NCI-H146 treated with DMSO at 0.1 percent for 48 hours (cell line): ENCODE measurements at regions not wholly inside any gene's neighbourhood (a gene's known extent, or its start where the extent isn't known, plus 50 kb on each side); places are given as distances from the start of the nearest gene placed in this dataset.

Source experiments
- DNase-seq: peaks from one replicate; lab custom pipeline; 2025; ENCODE audit not compliant: unreplicated experiment; lab: John Stamatoyannopoulos, UW

DNA sequence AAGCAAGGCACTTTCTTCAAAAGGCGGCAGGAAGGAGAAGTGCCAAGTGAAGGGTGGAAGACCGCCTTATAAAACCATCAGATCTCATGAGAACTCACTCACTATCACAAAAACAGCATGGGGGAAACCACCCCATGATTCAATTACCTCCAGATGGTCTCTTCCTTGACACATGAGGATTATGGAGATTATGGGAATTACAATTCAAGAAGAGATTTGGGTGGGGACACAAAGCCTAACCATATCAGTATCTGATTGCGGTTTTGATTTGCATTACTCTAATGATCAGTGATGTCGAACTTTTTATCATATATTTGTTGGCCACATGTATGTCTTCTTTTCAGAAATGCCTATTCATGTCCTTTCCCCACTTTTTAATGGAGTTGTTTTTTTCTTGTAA, 549.3 kb upstream of the IL12A start:
- DNase-seq, result no peak

DNA sequence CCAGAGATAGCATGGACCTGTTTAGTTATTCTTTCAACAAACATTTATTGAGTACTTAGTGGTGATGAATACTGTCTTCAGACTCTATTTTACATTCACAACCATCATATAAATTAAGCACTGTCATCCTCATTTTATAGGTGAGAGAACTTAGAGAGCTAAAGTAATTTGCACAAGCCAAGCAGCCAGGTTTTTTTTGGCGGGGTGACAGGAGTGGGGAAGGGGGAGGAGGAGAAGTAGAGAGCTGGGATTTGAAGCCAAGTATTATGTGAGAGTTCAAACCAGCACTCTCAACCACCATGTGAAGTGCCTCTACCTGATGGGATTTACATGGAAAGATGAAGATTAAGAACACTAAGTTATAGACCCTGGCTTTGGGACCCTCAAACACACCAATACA, 547.4 kb upstream of the IL12A start:
- DNase-seq, result no peak

DNA sequence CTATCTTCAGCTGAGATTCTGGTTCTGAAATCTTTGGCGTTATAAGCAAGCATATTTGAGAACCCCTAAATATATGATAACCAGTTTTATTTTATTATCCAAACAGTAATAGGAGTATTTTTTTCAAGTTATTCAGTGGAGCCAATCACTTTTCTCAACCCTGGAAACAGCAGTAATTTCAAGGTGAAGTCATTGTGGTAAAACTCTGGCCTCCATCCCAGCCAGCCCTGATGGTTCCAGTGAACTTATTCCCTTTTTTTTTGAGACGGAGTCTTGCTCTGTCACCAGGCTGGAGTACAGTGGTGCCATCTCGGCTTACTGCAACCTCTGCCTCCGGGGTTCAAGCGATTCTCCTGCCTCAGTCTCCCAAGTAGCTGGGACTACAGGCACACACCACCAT, 545.4 kb upstream of the IL12A start:
- DNase-seq, result no peak

DNA sequence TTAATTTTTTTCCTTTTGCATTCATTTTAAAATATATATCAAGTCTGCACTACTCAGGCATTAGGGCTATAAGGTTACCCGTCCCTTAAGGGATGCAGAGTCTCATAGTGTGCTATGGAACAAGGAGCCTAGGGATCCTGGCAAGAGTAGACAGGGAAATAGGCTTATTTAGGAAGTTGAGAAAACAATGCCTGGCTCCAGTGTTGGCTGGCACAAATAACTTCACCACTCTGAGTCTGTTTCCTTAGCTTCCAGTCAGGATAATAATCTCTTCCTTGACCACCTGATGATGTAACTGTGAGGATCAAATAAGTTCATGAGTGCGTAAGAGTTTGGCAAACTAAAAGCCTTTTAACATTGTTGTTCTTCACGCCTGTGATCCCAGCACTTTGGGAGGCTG, 540.8 kb upstream of the IL12A start:
- no peak for DNase-seq

DNA sequence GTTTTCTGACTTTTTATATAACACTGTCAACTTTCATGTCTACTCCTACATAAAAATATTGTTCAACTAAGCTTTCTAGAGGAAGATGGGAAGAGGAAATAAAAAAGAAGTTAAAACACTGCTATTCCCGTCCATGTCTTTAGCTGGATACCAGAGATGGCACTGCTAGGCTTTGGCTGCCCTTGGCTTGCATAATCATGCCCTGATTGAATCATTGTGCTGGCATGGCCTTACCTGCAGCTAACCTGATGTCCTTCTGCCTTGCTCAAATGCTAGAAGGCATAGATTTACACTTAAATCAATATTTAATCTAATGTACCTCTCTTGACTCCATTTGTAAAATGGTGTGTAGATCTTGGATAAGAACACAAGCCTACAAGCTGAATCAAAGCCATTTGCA, 539.7 kb upstream of the IL12A start:
- DNase-seq, result no peak

DNA sequence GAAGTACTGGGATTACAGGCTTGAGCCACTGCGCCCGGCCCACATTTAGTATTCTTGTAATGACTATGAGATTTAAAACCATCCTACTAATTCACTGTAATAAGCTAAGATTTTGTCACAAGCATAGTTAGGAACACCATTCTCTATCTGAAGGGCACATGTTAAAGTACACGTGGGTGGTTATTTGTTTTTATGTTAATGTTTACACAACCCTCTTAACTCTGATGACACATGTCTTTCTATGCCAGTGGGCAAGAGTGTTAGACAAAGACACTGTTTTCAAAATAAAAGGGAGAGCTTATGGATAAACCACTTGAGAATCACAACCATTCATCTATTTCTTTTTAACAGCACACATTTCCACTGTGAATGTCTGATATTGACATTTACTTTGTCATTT, 537.6 kb upstream of the IL12A start:
- DNase-seq, result no peak

DNA sequence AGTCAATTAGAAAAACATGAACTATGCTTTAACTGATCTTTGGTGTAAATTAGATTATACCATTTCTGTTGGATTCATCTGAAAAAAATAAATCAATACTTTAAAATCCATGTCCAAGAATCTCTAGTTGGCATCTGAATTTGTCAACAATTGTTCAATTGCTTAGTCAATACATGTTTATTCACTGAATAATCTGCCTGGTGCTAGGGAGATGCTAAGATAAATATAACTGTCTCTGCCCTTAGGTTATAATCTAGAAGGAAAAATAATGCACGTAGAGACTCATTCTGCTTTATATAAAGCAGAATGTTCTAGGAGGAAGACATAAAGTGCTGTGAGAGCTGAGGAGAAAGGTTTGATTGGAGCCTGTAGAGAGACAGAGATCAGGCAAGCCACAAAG, 537.2 kb upstream of the IL12A start:
- no peak for DNase-seq

DNA sequence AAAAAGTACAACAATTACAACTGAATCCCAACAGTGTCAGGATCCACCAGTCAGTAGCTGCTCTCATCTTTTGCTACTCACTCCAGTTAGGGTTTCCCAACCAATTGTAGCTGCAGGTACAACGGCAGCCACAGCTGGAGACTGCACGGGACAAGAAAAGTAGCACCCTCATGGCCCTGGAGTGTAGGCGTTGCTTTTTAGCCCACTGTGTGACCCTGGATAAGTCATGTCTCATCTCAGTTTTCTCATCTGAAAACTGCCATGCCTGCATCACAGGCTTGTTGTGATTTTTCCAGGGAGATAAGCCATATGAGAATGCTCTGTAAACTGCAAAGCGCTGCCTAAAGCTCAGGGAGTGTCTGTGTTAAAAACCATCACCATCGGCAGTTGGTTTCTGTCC, 535.6 kb upstream of the IL12A start:
- DNase-seq, result no peak

DNA sequence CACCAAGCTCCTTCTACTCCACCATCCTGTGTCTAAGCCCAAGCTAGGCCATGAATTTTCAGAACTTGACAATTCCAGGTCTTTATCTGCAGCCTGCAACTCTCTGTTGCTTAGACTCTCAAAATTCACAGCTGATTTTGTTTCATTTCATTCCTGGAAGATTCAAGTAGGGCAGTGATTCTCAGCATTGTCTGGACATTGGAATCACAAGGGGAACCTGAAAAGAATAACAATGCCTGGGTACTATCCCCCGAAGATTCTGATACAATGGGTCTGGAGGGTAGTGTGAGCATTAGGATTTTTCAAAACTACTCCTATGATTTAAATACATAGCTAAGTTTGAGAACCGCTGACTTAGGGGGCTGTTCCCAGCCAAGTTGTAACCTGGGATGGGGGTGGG, 534.7 kb upstream of the IL12A start:
- DNase-seq, result no peak

DNA sequence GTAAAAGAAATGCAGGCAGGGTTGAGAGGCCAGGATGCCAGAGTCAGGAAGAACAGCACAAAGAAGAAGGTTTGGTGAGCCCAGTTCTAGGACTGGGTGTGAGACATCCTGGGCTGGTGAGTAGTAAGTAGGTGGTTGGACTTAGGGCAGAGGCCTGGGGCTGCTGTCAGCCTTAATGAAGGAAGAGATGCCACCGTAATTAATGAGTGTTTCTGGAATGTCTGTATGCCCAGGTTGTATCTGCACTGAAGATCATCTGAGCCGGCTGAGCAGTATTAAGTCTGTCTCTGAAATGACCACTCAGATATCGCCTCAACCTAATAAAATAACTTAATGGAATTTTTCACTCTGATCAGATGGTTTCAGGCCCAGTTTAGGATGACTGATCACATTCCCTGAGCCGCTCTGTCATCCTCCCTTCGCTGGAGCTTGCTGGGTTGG, 532.9 kb upstream of the IL12A start:
- no peak for DNase-seq

DNA sequence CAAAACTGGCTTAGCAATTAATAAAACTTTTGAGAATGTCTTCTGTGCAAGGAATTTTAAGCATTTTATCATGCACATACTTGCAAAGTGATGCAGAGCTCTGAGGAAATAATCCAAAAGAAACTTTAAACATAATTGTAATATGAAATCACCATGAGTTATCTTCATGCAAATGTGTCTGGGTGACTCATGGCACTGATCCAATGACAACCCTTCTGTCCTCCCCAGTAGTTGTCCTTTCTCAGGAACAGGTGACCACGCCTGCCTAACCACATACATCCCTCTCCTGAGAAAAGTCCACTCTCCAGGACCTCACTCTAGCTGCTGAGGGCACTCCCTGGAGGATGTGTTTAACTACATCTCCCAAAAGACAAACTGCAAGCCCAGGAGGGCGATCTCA, 530.6 kb upstream of the IL12A start:
- no peak for DNase-seq

DNA sequence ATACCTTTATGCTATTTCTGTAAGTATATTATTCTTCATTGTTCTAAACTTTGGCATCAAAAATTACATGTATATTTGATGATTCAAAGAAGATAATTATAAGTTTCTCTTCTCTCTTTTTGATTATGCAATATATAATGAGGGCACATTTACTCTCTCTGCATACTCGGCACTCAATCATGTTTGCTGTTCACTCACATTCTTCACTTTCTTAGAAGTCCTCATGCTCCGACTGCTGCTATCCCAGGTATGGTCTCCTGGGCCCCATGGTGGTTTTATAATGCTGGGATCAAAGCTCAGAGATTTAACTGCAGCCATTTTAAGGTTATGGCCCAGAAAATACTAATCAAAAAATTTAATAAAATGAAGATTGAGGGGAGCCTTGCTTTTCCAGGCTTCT, 529.7 kb upstream of the IL12A start:
- DNase-seq, result no peak

DNA sequence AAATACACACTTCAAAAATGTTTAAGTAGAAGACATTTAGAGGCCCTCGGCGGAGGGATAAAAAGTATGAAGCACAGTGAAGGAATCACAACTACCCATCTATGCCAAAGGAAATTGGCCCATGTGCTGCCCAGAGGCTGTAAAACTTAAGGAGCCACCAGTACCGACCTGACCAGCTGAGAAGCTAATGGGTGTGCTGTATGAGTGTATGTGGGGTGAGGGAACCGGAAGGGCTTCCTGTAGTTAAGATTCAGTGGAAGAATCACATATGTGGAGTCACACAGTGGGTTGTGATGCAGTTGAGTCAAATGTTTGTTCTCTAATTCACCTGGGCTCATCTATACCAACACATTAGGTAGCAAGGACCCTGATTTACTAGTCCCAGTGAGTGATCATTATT, 516.0 kb upstream of the IL12A start:
- DNase-seq, result no peak

DNA sequence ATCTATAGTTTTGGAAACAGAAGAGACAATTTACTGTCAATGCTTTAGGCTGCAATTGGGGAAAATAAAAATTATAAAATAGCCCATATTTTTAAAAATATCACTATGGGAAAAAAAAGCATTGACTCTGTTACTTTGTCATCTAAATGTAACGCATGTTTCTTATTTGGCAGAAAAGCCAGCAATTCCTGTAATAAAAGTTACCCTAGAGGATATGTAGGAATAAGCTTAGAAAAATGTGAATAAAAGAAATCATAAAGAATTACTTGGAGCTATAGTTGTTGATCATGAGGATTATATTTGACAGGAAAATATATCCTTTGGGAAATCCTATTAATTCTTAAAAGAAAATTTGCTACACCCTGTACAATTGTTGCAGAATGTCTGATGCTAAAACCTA, 515.4 kb upstream of the IL12A start:
- DNase-seq, result no peak

DNA sequence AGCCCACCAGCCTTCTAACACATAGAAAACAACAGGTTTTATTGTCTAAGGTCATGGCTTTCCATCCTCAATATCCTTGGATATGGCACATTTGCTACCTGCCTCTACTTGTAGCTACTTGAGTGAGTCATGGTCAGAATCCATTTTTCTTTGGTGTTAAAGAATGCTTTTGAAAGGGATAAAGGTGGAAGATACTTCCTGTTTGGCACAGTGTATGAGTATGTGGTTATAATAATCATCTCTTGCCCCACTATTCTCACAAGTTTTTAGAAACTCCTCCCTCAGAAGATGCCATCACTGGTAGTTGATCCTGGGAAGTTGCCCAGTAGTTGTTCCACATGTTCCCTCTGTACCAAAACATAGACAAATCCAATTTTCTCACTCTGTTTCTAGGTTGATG, 508.6 kb upstream of the IL12A start:
- no peak for DNase-seq

DNA sequence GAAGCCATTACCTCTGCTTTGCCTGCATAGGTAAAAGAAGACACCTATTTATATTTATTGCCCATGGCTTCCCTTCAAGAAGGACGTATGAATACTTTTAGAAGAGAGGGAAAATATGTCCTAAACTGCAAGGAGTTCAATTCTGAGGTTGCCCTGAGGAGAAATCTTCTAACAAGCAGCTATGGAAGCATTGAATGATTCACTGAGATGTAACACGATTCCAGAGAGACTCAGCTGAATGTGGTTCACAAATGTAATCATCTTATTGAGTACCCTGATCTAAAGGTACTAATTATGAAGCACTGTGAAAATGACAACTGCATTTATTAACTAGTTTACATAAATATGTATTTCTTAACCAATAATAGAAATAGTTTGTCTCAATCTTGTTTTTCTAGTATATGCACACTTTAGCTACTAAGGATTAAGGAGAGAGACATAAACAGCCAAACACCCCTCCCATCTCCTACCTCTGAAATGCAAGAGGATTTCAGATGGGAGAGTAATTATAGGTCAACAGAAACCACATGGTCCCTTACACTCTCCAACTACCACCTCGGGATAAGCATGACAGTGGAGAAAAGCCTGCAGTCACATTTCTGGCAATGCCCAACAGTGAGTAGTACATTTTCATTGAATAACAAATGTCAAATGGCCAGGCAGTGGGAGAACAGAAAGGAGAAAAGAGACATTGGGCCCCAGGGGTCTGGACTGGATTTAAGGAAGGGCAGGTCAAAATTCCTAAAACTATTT, 506.2 kb upstream of the IL12A start:
- DNase-seq, result no peak

DNA sequence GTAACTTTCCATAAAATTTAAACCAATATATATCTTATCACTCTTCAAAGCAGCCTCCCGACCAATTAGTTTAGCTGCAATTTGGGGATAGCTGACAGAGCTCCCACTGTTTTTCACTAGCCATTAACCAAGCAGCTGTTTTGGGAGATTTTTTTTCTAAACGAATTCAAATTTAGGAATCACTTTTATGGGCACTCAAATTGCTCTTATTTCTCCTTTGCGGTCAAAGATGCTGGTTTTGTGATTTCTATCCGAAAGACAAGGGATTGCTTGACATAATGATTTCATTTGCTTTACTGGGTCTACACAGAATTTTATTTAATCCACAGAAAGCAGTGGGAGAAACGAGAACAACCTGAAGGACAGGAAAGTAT, 505.7 kb upstream of the IL12A start:
- no peak for DNase-seq

DNA sequence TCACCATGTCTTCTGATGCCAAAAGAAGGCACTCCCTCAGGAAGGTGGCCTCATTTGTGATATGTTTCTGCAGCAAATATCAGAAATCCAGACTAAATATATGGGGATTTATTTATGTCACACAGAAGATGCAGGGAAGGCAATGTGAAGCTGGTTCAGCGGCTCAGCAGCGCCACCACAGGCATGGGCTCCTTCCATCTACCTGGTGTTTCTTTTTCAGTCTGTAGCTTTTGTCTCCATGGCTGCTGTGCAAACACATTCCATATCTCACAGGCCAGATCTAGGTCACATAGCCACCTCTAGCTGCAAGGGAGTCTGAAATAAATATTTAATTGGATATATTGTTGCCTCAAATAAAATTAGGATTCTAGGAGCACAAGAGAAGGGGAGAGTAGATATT, 502.1 kb upstream of the IL12A start:
- DNase-seq, result no peak

DNA sequence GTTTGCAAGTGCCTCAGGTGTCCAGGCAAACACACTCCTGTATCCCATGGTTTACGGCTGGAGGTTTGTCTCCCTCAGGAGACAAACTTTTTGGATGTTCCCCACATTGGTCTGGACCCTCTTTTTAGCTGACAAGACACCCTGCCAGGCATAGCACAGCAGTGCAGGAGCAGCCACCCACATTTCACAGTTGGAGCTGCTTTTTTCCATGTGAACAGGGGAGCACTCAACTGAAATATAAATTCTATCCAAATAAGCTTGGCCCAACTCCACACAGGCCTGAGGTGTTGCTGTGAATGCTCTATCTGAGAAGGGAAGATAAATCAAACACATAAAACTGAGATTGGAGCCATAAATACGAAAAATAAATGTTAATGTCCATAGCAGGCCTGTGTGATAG, 501.3 kb upstream of the IL12A start:
- no peak for DNase-seq

DNA sequence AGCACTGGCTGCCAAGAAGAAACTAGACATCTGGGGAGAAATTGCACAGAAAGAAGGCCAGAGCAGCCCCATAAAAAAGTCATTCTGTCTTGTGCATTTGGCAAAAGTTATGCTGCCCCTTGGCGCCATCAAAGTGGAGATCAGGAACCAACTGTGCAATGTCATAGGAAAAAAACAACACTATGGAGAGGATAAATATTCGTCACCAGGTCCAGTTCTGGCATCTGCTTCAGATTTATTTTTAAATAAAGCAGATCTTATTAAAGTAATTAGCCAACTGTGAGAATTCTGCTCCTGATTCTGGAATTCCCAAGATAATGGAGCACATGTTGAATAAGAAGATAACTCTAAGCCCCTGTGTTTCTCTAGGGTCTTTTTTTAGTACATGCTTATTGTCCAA, 500.0 kb upstream of the IL12A start:
- no peak for DNase-seq

DNA sequence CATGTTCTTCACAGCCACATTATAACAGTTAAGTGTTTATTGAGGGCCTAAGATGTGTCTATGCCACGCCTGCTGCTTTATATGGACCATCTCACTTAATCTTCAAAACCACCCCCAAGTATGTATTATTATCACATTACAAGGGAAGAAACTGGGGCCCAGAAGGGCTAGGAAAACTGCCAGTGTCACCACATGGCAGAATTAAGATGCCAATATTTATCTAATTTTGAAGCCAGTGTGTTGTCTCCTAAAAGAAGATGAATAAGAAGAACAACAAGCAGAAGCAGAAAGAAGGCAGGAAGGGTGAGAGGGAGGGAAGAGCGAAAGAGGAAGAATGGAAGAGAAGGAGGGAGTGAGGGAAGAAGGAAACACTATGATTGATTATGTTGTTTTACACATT, 491.3 kb upstream of the IL12A start:
- no peak for DNase-seq

DNA sequence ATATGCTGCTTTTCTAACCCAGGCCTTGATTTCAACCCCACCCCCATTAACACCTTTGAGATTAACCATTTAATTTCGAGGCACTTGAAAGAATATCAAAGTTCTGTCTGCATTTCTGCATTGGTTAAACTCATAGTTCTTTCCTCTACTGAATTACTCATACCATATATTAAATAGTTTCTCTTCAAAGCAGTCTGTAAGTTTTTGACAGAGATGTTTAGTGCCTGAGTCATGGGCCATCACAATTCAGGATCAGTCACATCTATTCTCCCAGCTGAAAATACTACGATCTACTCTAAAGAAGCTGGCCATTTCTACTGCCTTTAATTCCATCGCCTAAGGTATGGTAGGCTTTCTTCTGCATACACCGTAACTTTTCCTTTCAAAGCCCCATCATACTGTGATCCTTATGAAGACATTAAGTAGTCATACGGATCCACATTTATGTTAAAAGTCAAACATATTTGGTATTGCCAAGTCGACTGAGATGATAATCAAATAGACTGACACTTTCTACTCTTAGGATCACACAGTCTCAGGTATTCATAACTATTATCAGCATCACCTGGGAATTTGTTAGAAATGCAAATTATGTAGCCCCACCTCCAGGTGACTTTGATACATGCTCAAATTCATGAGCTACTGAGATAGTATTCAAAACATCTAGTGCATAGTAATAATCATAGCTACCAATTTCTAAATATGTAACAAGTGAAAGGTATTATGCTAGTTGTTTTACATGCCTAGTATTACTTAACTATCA, 489.4 kb upstream of the IL12A start:
- DNase-seq, result no peak

DNA sequence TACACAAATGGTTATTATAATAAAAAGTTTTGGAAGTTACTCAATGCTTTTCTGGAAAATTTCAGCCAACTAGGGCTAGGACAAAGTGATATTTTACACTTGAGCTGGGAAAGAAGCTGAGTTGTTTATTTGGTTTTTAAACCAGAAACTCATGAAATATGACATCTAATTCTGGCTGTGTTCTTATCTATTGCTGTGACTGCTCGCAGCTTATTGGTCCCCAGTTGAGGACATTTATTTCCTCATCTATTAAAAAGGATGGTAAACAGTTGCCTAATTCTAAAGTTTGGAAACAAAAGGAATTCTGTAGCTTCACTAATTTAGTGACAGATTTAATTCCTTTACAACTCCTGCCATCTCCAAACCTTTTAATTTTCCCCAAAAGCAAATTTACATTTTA, 487.6 kb upstream of the IL12A start:
- no peak for DNase-seq
